ENCODE measurements at regions not wholly inside any gene's neighbourhood (a gene's known extent, or its start where the extent isn't known, plus 50 kb on each side); places are given as distances from the start of the nearest gene placed in this dataset.

DNA sequence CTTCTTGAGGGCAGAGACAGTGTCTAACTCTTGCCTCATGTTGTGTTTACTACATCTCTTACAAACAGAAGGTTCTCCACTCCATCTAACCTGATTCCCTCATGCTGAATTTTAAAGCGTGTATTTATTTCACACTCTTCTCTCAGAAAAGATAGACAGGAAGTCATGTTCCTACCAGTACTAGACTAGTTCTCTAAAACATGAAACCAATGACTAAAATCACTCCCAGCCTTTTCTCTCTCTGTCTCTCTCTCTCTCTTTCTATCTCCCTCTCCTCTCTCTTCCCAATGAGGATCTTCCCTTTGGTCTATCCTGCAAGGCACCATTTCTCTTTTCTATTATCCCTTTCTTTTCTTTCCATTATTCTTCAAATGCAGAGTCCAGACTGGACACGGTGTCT lies 391.9 kb upstream of the CADM1 start:
- no peak for DNase-seq (ENCODE audit: low read depth)
- TF ChIP-seq, protein P1, sequence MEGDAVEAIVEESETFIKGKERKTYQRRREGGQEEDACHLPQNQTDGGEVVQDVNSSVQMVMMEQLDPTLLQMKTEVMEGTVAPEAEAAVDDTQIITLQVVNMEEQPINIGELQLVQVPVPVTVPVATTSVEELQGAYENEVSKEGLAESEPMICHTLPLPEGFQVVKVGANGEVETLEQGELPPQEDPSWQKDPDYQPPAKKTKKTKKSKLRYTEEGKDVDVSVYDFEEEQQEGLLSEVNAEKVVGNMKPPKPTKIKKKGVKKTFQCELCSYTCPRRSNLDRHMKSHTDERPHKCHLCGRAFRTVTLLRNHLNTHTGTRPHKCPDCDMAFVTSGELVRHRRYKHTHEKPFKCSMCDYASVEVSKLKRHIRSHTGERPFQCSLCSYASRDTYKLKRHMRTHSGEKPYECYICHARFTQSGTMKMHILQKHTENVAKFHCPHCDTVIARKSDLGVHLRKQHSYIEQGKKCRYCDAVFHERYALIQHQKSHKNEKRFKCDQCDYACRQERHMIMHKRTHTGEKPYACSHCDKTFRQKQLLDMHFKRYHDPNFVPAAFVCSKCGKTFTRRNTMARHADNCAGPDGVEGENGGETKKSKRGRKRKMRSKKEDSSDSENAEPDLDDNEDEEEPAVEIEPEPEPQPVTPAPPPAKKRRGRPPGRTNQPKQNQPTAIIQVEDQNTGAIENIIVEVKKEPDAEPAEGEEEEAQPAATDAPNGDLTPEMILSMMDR (IDR thresholded peaks at IDR 0.05; ENCODE audit: low read depth, low read length, missing control alignments) = no peak
- in situ Hi-C loops (cut with HindIII; ENCODE audit: low sequenced_read_pairs) = no loop called here

DNA sequence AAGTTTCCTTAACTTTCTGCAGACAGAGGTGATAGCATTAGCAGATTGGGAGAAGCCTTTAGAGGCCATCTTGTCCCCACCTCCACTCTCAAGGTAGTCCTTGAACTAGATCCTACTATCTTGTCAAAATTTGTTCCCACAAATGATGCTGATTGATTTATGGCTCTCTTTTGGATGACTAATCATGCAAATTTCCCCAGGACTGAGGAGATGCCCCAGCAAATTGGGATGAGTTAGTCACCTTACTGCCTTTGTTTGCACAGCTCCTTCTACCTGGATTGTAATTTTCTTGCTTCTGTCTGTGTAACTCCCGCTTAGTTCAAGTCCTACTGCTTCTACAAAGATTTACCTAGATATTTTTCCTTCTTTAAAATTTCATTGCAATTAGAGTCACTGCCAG lies 391.4 kb upstream of the CADM1 start:
- in situ Hi-C loops (cut with HindIII; ENCODE audit: low sequenced_read_pairs) = no loop called here
- TF ChIP-seq, protein P1 (IDR thresholded peaks at IDR 0.05; ENCODE audit: low read depth, low read length, missing control alignments) = no peak
- H3K4me3 ChIP-seq (ENCODE audit: low read depth, low read length) = no peak overlapping the region
- no peak for DNase-seq (ENCODE audit: low read depth)

More for the DNA sequence above, 391.9 kb upstream of the CADM1 start:
- no peak overlapping the region for H3K4me3 ChIP-seq (ENCODE audit: low read depth, low read length)

DNA sequence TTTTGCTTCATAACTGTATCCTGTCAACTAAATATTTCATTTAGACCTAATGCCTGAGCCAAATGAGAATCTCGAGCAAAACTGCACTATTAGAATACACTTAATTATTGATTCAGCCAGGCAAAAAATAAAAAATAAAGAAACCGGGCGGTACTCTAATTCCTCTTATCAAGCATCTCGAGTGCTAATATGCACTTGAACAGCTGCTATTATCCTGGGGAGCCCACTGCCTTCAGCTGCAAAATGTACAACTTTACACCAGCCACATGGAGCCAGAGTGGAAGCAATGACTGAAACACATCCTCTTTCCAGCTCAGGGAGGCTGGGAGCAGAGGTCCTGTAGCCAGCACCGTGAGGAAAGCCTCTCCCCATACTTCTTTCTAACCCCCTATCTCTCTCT lies 390.0 kb upstream of the CADM1 start:
- in situ Hi-C loops (cut with HindIII; ENCODE audit: low sequenced_read_pairs) = no loop called here
- H3K4me3 ChIP-seq (ENCODE audit: low read depth, low read length) = no peak overlapping the region
- DNase-seq (ENCODE audit: low read depth) = no peak
- TF ChIP-seq, protein P1 (IDR thresholded peaks at IDR 0.05; ENCODE audit: low read depth, low read length, missing control alignments) = no peak

DNA sequence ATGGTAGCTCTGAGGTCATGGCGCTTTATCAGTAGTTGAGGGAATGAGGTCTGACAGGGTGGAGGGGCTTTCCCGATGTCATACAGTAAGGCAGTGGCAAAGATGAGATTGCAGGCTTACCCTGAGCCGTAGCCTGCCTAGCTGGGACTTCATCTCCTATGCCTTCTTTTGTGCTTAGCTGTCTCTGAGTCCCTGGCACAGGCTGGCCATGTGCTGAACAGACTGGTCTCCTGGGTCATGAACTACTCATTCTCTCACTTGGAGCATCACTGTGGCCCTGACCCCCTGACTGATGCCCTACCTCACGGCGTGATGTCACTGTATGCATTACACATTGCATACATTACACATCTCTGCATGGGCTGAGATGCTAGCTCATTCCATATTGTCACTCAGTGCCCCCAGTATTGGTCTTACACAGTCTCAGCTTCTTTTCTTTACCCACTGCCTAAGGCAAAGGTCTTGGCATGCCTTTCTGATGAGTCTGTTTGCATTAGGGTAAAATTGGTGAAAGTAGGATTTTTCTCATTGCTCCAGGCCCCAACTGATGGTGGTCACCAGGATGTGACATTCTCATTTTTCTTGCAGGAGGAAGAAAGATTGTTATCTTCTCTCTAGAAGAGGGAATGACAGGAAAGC lies 389.4 kb upstream of the CADM1 start:
- no peak overlapping the region for H3K4me3 ChIP-seq (ENCODE audit: low read depth, low read length)
- in situ Hi-C loops (cut with HindIII; ENCODE audit: low sequenced_read_pairs) = no loop called here
- TF ChIP-seq, protein P1 (IDR thresholded peaks at IDR 0.05; ENCODE audit: low read depth, low read length, missing control alignments) = no peak
- DNase-seq (ENCODE audit: low read depth) = no peak

DNA sequence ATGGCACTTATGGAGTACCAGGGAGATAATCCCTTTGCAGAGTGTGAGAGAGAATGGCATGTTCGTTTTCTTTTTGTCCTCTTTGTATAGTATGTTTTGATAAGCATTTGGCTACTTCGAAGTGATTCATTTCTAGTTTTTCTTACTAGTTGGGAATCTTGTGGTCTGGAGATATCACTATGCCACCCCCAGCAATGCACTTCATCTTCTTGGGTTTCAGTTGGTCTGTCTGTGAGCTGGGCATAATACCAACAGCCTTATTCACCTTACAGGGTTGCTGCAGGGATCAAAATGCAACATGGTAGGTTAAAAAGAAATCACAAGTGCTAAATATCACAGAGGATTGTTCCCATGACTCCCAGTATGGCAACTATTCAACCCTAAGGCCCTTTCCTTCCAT lies 387.8 kb upstream of the CADM1 start:
- TF ChIP-seq, protein P1 (IDR thresholded peaks at IDR 0.05; ENCODE audit: low read depth, low read length, missing control alignments) = no peak
- DNase-seq (ENCODE audit: low read depth) = no peak
- H3K4me3 ChIP-seq (ENCODE audit: low read depth, low read length) = no peak overlapping the region
- in situ Hi-C loops (cut with HindIII; ENCODE audit: low sequenced_read_pairs) = no loop called here

DNA sequence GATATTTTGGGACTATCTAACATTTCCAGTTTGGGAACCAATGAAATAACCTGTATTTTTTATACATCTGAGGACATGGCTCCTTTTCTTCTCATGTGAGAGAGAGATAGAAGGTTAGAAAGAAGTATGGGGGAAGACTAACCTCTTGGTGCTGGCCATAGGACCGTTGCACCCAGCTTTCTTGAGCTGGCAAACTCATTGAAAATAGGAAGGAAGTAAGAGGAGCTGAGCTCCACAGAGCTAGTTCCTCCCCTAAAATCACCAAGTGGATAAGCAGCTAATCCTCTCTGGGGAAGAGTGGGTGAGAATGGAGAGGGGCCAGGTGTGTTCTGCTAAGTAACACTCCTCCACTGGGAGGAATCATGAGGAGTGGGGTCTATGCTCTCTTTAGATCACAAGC lies 387.4 kb upstream of the CADM1 start:
- DNase-seq (ENCODE audit: low read depth) = no peak
- in situ Hi-C loops (cut with HindIII; ENCODE audit: low sequenced_read_pairs) = no loop called here
- TF ChIP-seq, protein P1 (IDR thresholded peaks at IDR 0.05; ENCODE audit: low read depth, low read length, missing control alignments) = no peak
- H3K4me3 ChIP-seq (ENCODE audit: low read depth, low read length) = no peak overlapping the region
